ENCODE measurements at regions not wholly inside any gene's neighbourhood (a gene's known extent, or its start where the extent isn't known, plus 50 kb on each side); places are given as distances from the start of the nearest gene placed in this dataset.
A peak's percentile ranks its signal among the peaks of the same experiment; 100 is the strongest.

- TF ChIP-seq CTCF (IDR thresholded peaks at IDR 0.05), result no peak
- no peak for TF ChIP-seq ZFX (IDR thresholded peaks at IDR 0.05; ENCODE audit: borderline replicate concordance)
- H3K27ac ChIP-seq, result peak overlapping the region; percentile 65
These were observed 176.3 kb upstream of the CLEC14A start for GRCh38 chr14:38432186-38432585.

- TF ChIP-seq CTCF (IDR thresholded peaks at IDR 0.05) (no peak), ZFX (IDR thresholded peaks at IDR 0.05; ENCODE audit: borderline replicate concordance) (no peak)
- H3K27ac ChIP-seq, result peak overlapping the region; percentile 65
These were observed 175.3 kb upstream of the CLEC14A start for GRCh38 chr14:38431156-38431555.

GRCh38 chr14:38430522-38430921 lies 174.6 kb upstream of the CLEC14A start:
- H3K27ac ChIP-seq, result peak overlapping the region; percentile 65
- TF ChIP-seq ZFX (IDR thresholded peaks at IDR 0.05; ENCODE audit: borderline replicate concordance) (no peak), CTCF (IDR thresholded peaks at IDR 0.05) (no peak)

GRCh38 chr14:38425324-38425976 lies 169.6 kb upstream of the CLEC14A start:
- H3K27ac ChIP-seq, result no peak overlapping the region
- TF ChIP-seq ZFX (IDR thresholded peaks at IDR 0.05; ENCODE audit: borderline replicate concordance) (no peak), CTCF (IDR thresholded peaks at IDR 0.05) (no peak)

- no peak overlapping the region for H3K27ac ChIP-seq
- TF ChIP-seq ZFX (IDR thresholded peaks at IDR 0.05; ENCODE audit: borderline replicate concordance), result no peak
- no peak for TF ChIP-seq CTCF (IDR thresholded peaks at IDR 0.05)
These were observed 164.2 kb upstream of the CLEC14A start for GRCh38 chr14:38420048-38420447.

GRCh38 chr14:38419579-38419978 lies 163.7 kb upstream of the CLEC14A start:
- no peak overlapping the region for H3K27ac ChIP-seq
- no peak for TF ChIP-seq ZFX (IDR thresholded peaks at IDR 0.05; ENCODE audit: borderline replicate concordance)
- TF ChIP-seq CTCF (IDR thresholded peaks at IDR 0.05), result no peak

- no peak overlapping the region for H3K27ac ChIP-seq
- TF ChIP-seq ZFX (IDR thresholded peaks at IDR 0.05; ENCODE audit: borderline replicate concordance), result no peak
- no peak for TF ChIP-seq CTCF (IDR thresholded peaks at IDR 0.05)
These were observed 156.8 kb upstream of the CLEC14A start for GRCh38 chr14:38412654-38413053.

Measured in 22Rv1 (cell line).